ENCODE measurements at regions not wholly inside any gene's neighbourhood (a gene's known extent, or its start where the extent isn't known, plus 50 kb on each side); places are given as distances from the start of the nearest gene placed in this dataset.

DNA sequence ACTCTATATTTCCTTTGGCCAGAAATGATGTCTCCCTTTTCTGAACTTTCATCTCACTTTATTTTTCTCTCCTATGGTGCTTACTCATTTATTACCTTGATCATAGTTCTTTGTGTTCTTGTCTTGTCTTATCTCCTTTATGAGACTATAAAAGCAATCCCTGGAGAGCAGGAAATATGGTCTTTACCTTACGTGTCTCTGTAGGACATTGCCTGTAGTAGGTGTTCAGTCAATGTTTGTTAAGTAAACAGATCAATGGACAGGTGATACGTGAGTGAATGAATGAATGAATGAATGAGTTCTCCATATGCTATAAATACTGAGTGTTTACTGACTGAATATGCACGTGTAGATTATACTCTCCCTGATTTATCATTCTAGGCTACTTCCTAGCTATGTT is 193.7 kb upstream of the HMGA2 start:
- DNase-seq, result no peak

DNA sequence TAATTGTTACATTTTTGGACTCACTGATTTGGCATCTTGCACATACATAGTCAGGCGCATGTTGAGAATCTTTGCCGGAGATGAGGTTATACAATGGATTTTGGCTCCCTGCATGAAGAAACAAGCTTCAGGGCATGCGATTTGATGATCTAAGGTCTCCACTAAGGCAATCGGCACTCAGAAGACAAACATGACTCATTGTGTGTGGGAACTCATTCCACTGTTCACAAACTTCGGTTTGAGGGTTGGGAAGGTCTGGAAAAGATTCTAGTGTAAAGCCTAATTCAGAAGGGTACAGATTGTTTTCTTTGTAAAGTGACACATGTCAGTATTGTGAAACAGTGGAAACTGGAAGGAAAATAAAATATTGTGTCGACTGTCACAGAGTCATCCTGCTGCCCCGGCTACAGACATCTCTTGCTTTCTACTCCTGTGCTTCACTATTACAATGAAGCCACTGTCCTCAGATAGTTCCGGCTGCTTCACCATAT is 192.6 kb upstream of the HMGA2 start:
- no peak for DNase-seq

DNA sequence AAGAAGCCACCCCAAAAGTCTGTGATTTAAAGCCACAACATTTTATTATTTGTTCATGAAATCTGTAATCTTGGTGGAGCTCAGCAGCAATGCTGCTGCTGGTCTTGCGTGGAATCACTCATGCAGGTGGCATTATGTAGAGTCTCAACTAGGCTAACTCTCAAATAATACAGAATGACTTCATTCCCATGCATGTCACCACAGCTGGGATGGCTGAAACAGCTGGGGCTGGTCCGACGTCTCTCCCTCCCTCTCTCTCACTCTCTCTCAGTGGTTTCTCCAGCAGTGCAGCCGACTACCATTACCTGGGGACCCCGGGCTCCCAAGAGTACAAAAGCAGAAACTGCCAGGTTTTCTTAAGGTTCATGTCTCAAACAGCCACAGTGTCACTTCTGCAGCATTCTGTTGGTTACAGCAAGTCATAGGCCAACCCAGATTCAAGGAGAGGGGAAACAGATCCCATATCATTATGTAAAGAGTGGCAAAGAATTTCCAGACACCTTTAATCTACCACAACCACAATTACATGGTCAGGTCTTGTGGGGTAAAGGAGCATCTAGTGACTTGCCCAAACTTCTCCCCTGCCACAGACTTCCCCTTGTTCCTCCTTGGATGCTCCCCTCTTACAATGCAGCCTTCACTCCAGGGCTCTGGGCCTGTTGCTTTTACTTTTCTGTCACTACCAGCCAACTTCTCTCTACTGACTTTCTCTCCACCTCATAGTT is 192.0 kb upstream of the HMGA2 start:
- no peak for DNase-seq

DNA sequence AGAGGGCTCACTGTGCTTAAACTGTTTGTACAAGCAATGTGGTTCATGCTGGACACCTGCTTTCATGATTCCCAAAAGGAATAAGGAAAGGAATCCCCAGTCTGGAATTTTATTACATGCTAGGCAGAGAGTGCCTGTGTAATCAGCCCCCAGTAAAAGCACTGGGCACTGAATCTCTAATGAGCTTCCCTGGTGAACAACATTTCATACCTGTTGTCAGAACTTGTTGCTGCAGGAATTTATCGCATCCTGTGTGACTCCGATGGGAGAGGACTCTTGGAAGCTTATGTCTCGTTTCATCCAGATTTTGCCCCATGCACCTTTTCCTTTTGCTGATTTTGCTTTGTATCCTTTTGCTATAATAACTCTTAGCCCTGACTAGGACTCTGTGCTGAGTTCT is 190.2 kb upstream of the HMGA2 start:
- no peak for DNase-seq

DNA sequence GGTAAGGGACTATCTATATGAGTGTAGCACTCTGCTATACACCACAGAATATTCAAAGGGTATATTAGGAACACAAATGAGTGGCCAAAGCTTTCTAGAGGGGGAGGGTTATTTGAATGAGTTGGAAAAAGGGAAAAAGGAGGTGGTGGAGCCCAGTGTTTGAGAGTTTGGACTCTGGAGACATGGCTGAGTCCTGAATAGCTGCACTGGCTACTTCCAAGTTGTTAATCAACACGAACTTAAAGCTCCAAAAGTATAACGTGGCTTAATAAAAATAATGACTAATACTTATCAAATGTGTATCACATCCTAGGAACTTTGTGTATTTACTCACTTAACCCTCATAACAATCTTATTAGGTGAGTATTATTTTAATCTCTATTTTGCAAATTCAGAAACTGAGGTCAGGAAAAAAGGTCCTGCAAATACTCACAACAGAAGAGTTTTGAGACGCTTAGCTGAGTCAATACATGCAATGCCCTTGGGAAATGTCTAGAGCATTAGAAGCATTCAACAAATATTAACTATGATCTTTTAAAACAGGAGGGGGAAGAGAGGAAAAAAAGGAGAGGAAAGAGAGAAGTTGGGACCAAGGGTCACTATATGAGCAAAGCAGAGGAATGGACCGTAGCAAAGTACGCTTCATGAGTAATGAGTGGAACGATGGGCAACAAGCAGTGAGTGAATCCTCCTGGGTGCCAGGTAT is 189.5 kb upstream of the HMGA2 start:
- DNase-seq, result no peak

DNA sequence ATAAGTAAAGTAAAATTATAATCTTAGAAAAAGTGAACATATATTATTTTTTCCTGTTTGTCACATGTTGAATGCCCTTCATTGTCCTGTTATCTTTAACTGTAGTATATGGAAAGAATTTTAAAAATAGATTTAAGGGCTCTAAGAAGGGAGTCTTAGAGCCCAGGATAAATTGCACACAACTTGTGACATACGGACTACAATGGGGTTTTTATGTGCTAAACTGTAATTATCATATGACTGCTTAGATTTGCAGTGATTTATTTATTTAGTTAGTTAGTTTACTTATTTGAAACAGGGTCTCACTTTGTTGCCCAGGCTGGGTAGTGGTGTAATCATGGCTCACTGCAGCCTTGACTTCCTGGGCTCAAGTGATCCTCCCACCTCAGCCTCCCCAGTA is 187.8 kb upstream of the HMGA2 start:
- no peak for DNase-seq

DNA sequence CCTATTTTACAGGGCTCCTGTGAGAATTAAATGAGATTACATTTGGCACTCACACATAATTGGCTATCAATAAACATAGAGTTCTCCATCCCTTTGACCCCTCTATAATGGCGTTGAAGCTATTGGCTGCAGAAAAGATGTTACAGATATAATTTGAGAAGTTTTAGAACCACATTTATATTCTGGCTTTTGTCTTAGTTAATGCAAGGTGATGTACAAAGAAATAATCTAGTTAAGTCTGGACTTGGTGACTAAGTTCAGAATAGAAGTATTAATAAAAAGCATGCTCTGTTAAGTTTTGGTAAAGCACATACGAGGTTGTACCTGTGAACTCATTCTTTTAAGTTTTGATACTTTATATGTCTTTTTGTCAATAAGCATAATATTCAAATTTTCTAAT is 187.1 kb upstream of the HMGA2 start:
- DNase-seq, result no peak

DNA sequence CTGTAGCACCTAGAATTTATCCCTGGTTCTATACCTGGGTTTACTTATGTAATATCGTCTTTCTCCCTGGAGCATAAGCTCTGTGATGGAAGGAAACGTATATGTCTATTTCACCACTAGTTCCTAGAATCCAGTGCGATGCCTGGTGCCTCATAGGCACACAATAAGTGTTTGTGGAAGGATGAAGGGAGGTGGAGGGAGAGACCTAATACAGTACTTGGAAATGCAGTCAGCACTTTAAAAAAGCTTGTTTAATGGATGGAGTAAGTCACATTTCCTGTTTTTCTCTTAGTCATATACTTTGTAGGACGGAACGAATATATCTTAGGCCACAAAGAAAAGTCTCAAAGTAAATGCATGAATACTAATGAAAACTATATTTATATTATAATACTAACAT is 186.5 kb upstream of the HMGA2 start:
- DNase-seq, result no peak

DNA sequence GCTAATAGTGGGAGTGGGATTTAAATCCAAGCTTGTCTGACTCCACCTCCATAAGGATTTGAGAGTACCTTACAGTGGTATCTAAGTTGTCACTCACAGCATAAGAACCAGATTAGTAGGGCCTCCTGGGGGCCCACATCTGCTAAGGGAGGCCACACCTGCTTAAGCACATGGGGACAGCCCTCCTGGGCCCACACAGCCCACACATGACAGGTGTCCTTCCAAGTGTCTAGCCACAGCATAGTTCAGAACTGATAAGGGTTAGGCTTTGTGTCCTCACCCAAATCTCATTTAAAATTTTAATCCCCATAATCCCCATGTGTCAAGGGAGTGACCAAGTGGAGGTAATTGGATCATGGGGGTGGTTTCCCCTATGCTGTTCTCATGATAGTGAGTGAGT is 186.0 kb upstream of the HMGA2 start:
- DNase-seq, result no peak

DNA sequence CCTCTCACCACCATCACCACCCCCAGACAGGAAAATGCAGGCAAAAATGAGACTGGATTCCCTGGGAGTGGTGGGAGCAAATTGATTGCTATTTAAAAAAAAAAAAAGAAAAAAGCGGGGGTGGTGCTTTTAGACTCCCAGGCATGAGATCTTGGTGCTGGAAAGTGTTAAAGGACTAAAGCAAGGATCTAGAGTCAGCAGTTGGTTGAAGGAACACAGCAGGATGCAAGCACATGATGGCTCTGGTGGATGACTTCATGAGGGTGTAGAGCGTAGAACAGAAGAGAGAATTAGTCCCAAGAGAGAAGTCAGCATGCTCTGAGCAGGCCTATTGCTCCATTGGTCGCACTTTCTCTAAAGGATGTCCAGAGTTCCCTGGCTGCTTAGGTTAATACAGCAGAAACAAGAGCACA is 183.8 kb upstream of the HMGA2 start:
- no peak for DNase-seq

DNA sequence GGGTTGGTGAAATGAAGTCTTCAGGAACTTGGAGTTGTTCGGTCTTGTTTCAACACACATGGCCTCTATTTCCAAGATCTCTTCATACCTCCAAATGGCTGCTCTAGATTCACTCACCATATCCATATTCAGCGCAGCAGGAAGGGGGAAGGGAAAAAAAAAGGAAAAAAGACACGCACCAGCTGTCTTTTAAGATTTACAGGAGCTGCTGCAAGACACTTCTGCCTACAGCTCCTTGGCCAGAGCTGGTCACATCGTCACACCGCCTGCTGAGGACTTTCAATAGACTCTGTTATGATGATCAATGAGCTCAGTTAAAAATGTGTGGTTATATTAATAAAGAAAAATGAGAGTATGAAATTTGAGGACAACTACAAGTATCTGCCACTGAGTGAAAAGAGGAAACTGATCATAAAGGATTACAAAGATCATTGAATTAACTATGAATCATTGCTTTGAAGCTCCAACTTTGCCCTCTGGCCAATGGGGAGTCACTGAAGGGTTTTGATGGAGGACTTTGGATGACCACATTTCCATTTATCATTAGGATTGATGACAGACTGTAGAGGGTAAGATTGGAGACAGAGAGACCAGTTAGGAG is 182.1 kb upstream of the HMGA2 start:
- DNase-seq, result no peak

DNA sequence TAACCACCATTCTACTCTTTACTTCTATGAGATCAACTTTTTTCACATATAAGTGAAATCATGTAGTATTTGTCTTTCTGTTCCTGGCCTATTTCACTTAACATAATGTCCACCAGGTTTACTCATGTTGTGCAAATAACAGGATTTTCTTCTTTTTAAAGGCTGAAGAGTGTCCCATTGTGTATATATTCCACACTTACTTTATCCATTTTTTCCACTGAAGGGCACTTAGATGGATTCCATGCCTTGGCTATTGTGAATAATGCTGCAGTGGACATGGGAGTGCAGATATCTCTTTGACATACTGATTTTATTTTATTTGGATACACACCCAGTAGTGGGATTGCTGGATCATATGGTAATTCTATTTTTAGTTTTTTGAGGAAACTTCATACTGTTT is 181.1 kb upstream of the HMGA2 start:
- DNase-seq, result no peak

DNA sequence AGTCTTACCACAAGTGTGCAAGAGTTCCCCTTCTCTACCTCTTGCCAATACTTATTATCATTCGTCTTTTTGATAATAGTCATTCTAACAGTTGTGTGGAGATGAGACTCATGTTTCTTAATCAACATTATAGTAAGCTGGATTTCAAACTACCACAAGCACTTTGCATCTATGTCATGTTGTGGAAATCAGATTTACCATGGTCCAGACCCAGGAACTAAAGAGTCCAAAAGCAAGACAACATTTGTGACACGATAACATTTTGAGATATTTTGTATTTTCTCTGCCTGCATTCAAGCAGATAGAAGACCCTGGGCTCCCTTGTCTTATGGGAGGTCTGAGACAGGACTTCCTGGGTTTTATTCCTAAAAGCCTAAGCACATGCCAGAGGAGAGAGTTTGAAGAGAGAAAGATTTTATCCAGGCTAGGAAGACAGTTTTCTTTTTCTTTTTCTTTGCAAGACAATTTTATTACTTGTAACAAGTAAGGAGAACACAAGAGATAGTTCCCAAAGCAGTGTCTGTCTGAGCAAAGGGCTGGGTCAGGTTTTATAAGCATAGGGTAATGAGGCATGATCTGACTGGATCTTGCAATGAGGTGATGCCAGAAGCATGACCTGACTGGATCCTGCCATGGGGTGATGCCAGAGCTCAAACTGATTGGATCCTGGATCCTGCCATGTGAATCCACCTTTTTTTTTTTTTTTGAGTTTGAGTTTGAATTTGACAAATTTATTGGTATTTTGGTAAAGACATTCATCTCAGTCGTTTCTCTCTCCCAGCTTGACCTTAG is 180.5 kb upstream of the HMGA2 start:
- DNase-seq, result no peak

DNA sequence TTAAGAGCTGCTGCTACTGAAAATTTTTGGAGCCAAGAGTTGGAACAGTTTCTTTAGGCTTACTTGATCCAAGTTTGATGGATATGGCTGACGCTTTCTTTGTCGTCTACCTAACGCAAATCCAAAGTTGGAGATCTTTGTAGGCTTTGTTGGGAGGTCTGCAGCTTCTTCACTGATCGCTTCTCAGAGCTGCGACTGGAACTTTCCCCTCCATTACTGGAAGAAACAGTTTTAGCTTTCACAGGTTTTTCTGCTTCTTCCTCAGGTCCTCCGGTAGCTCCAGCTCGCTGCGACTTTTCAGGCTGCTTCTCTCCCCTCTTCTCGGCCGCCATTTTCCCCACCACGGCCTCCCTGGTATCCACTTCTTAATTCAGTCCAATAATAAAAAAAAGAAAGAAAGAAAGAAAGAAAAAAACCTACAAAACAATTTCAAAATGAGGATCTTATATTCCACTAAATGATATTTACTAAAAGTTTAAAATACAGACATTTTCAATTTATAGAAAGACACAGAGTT is 178.1 kb upstream of the HMGA2 start:
- no peak for DNase-seq

DNA sequence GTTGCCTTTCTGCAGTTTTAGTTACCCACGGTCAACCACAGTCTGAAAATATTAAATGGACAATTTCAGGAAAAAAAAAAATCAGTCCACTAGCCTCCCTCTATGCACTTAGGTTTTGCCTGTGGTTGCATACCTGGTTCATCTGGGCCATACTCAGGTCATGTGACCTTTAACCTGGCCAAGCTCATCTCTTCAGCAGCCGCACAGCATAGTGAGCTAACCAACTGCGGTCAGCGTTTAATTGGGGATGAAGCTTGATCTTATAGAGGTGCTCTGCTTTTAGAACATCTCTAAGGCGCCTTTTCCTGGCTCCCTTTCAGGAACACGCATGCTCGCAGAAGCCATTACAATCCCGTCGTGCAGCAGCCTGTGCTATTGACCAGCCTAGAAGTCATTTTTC is 177.2 kb upstream of the HMGA2 start:
- no peak for DNase-seq

DNA sequence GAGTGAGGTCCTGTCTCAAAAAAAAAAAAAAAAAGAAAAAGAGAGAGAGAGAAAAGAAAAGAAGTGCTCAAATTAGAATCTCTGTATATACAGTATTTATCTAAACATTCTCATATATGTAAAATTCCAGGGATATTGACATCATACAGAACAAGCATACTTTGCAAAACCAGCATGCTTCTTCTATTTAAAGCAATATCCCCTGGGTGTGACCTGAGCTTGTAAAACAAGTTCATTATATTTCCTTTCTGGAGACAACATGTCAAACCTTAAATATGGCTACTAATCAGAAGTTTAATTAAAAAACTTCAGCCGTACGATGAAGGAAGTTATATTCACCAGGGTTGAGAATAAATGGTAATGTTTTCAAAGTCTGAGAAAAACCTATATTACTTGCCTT is 175.8 kb upstream of the HMGA2 start:
- DNase-seq, result no peak

DNA sequence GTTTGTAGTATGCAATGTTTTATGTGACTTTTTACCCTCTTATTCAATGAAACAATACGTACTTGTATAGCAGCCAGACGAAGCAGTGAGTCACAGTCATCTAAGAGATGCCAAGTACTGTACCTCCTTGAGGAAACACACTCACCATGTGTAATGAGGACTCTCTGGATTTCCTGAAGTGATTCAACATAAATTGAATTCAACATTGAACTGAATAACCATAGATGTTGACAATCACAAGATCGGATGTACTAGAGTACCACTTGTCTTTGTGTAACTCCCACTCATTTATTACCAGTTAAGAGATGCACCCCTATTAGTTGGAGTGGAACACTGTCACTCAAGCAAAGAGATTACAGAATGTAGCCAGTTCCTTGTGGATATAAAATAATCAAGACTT is 175.2 kb upstream of the HMGA2 start:
- DNase-seq, result no peak

DNA sequence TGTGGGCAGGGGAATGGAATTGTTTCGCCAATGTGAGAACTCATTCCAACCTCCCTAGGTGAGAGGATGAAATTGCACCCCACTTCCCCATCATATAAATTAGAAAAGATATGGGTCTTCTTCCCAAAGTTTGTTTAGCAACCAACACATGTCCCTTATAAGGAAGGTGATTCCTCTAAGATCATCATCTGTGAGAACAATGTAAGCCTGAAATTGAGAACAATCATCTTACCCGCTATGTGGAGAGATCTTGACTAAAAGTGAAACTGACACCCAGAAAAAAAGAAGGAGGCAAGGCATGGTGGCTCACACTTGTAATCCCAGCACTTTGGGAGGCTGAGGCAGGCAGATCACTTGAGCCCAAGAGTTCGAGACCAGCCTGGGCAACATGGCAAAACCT is 173.2 kb upstream of the HMGA2 start:
- DNase-seq, result no peak

DNA sequence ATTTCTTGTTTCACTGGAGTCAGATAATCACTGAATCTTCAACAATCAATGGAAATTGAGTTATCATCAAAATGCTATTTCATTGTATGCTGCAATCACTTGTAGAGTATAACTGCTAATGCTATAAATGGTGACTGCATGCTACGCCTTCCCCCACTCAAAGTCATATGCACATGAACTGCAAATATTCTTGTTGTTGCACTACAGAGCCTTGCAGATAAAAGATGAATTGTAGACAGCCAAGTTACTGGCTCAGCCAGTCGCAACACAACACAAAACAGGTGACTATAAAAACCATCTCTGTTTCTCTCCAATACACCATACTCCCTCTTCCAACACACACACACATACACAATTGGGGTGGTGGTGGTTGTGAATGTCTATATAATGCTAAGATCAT is 171.0 kb upstream of the HMGA2 start:
- no peak for DNase-seq

DNA sequence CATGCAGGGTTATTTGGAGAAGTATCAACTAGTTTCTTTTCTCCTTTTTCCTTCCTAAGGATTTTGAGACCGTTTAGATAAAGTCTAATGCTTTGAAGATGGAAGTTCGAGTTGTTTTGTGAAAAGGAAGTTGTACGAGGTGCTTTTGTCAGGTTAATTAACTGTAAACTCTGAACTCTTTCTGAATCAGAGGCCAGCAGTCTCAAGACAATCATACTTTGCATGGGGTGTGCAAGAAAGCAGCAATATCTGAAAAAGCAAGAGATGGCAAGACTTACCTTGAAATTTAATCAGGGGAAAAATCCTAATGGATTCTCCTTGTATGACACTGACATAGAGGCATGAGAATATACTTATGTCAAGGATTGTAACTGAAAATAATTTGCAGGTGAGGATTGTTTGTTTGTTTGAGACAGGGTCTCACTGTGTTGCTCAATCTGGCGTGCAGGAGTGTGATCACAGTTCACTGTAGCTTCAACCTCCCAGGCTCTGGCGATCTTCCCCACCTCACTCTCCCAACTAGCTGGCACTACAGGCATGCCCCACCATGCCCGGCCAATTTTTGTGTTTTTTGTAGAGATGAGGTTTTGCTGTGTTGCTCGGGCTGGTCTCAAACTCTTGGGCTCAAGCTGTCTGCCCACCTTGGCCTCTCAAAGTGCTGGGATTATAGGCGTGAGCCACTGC is 170.2 kb upstream of the HMGA2 start:
- no peak for DNase-seq

DNA sequence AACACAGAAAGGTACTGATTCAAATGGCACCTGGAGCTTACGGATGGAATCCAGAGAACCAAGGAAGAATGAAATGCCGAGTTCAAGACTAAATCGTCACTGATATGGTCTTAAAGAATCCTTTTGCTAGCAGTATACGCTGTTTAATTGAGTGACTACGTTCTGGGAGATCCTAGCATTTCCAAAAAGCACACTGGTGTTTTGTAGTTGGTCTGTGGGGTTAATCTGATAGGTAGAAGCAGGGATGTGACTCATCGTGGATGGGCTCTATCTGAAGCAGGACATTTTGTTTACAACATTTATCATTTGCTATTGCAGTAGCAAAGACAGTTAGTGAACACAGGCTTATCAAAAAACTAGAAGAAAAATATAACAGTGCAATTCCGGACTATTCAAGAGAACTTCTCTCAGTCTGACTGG is 169.2 kb upstream of the HMGA2 start:
- no peak for DNase-seq

DNA sequence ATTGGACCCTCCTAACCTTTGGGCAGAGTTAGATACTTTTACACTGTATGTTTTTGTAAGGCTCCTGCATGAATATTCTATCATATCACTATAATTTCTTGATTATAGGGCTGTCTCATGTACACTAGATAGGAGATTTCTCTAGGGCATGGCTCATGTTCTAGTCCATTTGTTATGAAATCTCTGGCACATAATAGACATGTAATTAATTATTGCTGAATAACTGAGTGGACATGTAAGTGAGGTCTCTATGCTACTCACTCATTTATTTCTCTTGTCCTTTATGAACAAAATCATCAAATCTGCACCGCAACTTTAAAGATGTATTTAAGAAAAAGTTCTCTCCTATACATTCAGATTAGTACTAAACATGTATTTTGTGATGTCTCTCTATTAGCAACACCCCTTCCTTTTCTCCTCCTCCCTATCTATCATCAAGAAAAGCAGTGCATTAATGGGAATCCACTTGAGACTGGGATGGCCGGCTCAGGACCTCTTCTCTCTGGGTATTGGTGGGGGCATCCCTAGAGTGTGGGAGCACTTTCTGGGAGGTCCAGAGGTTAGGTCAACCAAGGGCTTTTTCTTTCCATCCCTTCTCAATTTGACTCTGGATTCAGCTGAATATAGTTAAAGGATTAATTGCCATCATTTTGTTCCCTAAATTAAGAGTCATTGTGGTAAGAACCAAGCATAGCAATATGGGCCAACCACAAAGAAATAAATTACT is 168.0 kb upstream of the HMGA2 start:
- no peak for DNase-seq

Measured in CD4-positive, alpha-beta T cell treated with Interleukin-4 for 4 hours (primary cell).